Stomach (tissue), 4 donors: ENCODE measurements at regions not wholly inside any gene's neighbourhood (a gene's known extent, or its start where the extent isn't known, plus 50 kb on each side); places are given as distances from the start of the nearest gene placed in this dataset.

Experiments
- EP300 ChIP-seq: sonication (generic); formaldehyde crosslinking; IDR thresholded peaks from one replicate; pipeline ENCODE4 v1.6.1; 2017; ENCODE audit warnings: antibody characterized with exemption
- POLR2A ChIP-seq, 4 donors: fragments of 450-650 bp; IDR thresholded peaks; one replicate each; pipeline ENCODE4 v1.6.1; 2016; ENCODE audit warnings: antibody characterized with exemption in 4 of 4, control low read depth in 2 of 4, mild to moderate bottlenecking in 1 of 4, moderate library complexity in 1 of 4
- TF ChIP-seq, protein P1 (sequence below), 7 experiments: fragments of 450-650 bp in 4 of 7; fragments of 200-600 bp in 3 of 7; sonication (generic) in 3 of 7; IDR thresholded peaks; one replicate each; pipeline ENCODE4 v1.5.1; 2016 to 2019; ENCODE audit warnings: antibody characterized with exemption in 7 of 7, control low read depth in 2 of 7, mild to moderate bottlenecking in 1 of 7

GRCh38 chr4:175905925-175906324 lies 93.9 kb upstream of the GPM6A start:
- TF ChIP-seq, protein P1, sequence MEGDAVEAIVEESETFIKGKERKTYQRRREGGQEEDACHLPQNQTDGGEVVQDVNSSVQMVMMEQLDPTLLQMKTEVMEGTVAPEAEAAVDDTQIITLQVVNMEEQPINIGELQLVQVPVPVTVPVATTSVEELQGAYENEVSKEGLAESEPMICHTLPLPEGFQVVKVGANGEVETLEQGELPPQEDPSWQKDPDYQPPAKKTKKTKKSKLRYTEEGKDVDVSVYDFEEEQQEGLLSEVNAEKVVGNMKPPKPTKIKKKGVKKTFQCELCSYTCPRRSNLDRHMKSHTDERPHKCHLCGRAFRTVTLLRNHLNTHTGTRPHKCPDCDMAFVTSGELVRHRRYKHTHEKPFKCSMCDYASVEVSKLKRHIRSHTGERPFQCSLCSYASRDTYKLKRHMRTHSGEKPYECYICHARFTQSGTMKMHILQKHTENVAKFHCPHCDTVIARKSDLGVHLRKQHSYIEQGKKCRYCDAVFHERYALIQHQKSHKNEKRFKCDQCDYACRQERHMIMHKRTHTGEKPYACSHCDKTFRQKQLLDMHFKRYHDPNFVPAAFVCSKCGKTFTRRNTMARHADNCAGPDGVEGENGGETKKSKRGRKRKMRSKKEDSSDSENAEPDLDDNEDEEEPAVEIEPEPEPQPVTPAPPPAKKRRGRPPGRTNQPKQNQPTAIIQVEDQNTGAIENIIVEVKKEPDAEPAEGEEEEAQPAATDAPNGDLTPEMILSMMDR (IDR thresholded peaks at IDR 0.05), result no peak
- TF ChIP-seq EP300 (no peak), POLR2A (IDR thresholded peaks at IDR 0.05) (no peak)
